T follicular helper cell (primary cell): ENCODE measurements at regions not wholly inside any gene's neighbourhood (a gene's known extent, or its start where the extent isn't known, plus 50 kb on each side); places are given as distances from the start of the nearest gene placed in this dataset.

Experiments
- DNase-seq: peaks from one replicate; pipeline ENCODE4 v3.0.0-alpha.2; 2020; ENCODE audit warnings: low read depth

- DNase-seq: no peak
These were observed 105.3 kb downstream of the FOXL1 start for GRCh38 chr16:86683441-86684194.

GRCh38 chr16:86685076-86685475 is 106.7 kb downstream of the FOXL1 start:
- DNase-seq: no peak

GRCh38 chr16:86690970-86691369 is 112.6 kb downstream of the FOXL1 start:
- DNase-seq: no peak

DNA sequence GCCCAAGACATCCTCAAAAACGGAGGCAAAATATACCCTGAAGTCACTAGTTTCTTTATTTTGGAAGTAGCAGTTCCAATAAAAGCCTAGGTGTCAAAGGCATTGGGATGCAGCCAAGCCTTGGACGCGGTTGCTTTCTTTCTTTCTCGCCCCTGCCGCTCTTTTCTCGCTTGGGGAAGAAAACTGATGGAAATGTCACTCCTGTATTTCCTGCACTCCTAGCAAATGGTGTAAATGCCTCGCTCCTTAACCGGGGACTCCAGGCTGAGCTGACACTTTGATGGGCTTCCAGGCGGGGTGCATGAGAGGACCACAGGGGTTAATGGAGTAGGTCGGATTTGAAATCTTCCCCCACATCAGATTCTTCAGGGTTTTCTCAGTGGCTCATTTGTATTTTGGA is 114.1 kb downstream of the FOXL1 start:
- no peak for DNase-seq

GRCh38 chr16:86693033-86693432 is 114.7 kb downstream of the FOXL1 start:
- DNase-seq: no peak

DNA sequence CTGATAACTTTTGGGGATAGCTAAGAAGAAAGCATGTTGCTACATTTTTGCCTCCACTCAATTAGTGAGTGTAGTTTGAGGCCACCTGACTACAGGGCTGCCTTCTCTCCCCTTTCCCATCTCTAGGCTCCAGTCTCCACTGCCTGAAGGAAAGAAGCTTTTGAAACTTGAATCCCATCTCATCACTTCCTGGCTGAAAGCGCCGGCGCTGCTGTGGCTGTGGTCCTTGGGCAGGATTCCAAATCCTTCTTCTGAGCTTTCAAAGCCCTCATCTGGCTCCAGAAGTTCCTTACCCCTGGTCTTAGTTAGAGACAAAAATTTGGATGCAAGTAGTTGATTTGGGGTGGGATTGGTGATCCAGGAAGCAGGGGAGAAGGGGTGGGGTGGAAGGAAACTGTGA is 119.4 kb downstream of the FOXL1 start:
- no peak for DNase-seq

DNA sequence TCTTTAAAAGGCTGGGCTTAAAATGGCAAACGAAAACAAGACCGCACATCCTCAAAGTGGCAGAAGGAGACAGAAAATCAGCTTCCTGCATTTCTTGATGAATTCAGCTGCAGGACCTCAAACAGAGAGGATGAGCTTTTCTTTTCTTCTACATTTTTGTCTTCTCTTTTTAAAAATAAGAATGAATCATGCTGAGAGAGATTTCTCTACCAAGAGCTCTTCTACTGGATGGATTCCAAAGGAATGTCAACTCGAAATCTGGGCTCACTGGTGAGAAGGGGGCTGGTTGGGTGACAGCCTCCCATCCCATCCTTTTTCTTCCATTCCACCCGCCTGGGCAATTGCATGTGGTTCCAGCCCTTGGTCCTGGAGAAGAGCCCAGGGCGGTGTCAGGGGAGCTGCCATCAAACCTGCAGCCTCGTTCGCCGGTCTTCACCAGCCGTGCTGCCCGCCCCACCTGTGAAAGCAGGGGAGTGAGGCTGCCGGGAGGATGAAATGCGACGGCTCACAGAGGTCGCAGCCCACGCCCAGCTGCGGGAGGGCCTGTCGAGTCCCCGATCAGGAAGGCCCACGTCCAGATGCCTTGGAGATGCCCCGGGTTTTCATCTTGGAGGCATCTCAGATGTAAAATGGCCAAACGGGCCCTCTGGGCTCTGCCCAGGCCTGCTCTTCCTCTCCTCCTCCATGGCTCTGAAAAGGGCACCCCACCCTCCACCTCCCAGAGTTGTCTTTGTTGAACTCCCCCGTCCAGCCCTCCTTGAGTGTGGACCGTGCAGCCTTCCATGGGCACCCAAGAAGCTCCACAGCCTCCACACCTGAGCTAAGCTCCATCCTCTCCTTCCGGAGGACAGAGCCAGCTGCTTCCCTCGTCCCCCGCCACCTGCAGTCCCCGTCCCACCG is 121.9 kb downstream of the FOXL1 start:
- no peak for DNase-seq

- no peak for DNase-seq
These were observed 123.1 kb downstream of the FOXL1 start for GRCh38 chr16:86701286-86701975.

- DNase-seq: no peak
These were observed 124.7 kb downstream of the FOXL1 start for GRCh38 chr16:86702824-86703588.

DNA sequence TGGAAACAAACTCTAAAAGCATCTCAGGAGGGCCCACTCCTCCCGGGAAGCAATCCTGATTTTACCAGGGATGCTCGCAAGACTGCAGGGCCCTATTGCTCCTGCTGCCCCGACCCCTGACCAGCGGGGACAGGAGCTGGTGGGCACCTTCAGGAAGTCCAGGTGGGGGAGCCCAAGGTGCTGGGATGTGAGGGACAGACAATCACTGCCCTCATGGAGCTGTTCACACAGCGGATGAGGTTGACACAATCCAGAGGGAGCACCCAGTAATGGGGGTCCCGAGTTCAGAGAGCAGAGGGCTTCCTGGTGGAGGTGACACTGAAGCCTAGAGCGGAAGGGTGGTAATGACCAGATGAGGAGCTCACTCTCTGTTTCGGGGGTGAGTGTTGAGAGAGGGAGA is 126.2 kb downstream of the FOXL1 start:
- no peak for DNase-seq

DNA sequence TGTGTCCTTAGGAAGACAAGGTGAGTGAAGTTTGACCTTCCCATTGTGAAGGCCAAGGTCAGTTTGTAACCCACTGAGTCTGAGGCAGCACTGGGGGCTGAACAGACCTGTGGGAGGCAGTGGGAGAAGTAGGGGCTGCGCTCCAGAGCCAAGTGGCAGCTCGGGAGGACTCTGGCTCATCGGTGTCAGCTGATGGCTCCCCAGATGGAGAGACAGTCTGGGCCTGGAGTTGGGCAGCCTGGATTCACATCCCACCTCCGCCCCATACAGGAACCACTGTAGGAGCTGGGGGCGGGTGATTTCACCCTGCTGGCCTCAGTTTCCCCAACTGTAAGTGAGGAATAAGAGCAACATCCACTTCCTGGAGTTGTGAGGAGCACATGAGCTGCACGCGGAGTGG is 128.4 kb downstream of the FOXL1 start:
- DNase-seq: no peak

DNA sequence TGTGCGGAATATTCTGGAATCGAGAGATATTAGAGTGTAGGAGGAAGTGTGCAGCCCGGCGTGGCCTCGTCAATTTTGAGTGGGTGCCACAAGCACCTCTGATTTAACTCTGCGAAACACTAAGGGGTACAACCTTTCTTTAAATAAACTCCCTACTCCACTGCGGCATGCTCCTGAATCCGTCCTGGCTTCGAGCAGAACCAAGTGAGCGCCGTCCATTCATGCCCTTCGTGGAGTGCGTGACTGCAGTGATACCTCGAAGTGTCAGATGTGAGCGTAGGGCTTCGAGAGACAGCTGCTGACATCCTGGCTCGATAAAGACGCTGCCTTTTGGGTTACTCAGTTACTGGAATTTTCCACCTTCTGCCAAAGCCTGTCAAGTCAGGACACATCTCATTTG is 128.8 kb downstream of the FOXL1 start:
- no peak for DNase-seq

GRCh38 chr16:86707581-86707980 is 129.2 kb downstream of the FOXL1 start:
- DNase-seq: no peak

DNA sequence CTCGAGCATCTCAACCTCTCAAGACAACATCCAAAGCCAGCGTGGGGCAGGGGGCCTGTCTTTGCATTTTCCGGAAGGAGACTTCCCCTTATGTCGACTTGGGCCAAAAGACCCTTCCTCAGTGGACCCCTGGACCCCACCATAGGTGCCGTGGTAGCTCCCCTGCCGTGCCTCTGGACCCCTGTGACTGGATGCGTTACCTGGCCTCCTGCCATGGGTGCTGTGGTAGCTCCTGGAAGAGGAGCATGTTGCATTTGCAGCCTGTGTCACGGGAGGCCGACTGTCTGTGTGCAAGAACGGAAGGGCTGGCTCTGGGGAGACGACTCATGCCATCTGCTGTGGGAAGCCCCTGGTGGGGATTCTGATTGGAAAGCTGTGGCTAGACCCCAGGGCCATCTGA is 130.1 kb downstream of the FOXL1 start:
- DNase-seq: no peak

- no peak for DNase-seq
These were observed 130.8 kb downstream of the FOXL1 start for GRCh38 chr16:86709103-86709502.

- no peak for DNase-seq
These were observed 131.7 kb downstream of the FOXL1 start for GRCh38 chr16:86709902-86710601.

GRCh38 chr16:86710602-86710950 is 132.2 kb downstream of the FOXL1 start:
- no peak for DNase-seq

DNA sequence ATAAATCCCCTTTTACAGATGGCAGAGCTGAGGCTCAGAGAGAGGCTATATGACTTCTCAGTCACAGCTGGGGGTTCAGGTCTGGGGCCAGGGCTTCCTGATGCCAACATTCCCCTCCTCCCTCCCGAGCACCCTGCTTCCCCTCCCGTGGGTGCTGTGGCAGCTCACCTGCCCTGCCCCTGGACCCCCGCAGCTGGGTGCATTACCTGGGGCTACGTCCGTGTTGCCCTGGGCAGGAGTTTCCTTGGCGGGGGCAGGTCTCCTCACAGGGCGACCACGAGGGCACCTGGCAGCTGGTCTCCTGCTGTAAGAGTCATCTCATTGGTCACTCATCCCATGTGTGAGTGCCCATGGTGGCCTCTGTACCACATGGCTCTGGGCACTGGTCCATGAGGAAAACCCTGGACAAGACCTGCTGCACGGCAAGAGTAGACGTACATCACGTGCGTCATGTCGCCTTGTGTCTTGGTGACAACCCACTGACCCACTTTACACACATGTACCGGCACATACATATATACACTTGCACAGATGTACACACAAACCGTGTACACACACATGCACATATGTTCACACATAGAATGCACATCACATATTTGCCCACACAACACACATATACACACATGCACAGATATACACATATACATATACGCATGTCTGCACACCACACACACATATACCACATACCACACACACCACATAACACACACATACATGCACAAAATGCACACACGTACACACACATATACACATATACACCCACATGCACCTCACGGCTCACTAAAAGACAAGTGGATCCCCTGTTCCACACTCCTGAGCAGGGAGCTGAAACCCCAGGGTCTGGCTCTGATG is 134.0 kb downstream of the FOXL1 start:
- DNase-seq: no peak

DNA sequence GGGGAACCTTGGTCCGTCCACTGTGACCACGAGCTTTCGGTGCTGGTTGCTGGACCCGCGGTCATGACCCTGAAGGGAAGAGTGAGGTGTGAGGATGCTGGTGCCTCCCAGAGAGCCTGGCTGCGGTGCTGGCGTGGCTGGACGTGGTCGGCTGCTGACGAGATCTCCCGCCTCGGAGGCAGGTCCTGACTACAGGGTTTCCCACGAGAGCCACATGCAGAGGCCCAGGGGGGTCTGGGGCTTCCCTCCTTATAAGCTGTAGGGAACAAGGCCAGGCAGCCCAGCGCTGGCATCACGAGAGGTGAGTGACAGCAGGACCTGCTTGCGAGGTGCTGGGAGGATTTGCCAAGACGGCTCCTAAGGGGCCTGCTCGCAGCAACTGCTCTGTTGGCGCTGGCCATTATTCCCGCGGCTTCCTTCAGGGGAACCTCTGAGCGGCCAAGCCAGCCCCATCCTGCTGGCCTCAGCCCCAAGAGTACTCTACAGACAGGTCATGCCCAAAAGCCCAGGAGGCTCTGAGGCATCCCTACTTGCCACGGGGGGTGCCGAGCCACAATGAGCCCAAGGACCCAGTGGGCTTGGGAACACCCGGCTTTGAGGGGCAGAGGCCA is 134.8 kb downstream of the FOXL1 start:
- no peak for DNase-seq

DNA sequence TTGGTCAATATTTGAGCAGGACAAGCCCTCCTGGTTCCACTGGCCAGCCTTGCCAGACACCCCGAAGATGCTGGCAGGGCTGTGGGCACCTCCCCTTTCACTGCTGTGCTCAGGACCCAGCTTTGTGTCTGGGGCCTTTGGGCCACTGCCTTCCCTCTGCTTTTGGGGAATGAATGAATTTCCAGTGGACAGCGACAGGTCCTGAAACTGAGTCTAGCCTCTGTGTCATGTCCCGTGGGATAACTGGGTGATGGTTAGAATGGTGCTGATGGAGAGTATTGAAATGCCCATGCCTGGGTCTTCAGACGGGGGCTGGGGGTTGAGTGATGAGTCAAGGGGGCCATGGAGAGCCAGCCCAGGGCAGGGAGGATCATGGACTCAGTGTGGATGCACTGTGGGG is 135.8 kb downstream of the FOXL1 start:
- no peak for DNase-seq
